HG03432 (cell line): ENCODE measurements at regions not wholly inside any gene's neighbourhood (a gene's known extent, or its start where the extent isn't known, plus 50 kb on each side); places are given as distances from the start of the nearest gene placed in this dataset.

ENCODE experiments used
- ATAC-seq: cut with Tn5 transposase; IDR thresholded peaks from one replicate; pipeline ENCODE4 v1.9.1; 2021; ENCODE audit warnings: mild to moderate bottlenecking, moderate library complexity; ENCODE audit not compliant: unreplicated experiment

DNA sequence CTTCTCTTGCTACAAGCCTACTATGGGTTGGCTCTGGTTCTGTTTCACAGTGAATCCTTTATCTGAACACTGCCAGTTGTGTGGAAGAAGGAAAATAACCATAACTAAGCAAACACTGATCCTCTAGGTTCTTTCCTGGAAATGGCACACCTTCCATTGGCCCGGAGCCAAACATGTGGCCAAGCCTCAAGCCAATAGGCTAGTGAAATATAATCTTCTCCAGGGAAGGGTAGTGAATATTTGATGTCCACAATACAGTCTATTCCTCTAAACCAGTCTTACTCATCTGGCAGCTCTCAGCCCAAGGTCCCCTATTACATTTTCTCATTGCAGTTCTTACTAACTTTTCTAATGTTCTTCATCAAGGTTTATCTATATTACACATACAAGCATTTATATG lies 921.3 kb downstream of the TUSC7 start:
- no peak for ATAC-seq

DNA sequence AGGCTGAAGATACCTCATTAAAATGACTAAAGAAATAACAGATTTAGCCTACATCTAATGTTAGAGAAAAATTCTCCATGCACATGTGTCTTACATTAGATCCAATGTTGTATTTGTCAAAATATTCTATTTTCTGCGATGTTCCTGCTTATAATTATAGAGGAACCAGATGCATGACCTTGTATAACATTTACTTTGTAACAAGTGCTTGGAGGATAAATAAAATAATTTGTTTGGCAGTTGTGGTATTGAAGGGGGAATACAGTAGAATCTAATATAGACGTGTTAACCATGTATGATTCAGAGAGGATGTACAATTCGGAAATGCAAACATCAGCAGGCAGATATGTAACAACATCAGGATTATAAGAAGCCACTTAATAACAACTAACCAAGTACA lies 922.2 kb downstream of the TUSC7 start:
- ATAC-seq: no peak

DNA sequence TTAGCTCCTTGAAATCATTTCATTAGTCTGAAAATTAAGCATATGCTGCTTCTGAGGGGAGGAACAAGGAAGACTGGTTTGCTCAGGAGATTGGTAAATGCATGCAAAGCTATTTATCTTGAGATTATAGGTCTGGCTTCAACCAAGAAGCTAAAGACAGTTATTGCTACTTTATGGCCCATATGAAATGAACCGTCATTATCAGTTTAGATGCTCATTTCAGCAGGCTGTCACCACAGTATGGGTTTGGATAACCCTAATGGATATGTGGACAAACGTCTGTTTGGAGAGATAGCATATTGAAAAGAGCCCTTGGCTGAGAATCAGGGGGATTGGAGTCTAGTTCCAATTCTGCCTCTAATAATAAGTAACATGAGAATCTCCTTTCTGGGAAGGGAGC lies 922.6 kb downstream of the TUSC7 start:
- no peak for ATAC-seq

DNA sequence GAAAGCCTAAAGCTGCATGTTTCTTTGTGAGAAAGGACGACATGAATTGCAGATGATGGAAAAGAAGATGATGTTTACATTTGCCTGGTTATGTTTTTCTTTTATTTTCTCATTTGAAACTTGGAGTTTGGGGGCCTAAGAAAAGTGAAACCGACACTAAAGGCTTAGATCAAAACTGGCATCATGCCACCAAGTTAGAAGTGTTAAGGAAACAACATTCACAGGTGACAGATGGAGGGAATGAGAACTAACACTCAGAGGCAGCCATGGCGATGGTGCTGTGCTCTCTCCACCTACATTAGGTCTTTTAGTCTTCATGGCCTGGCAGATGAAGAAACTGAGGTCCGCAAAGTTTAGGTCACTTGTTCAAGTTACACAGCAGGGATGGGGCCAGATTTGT lies 923.6 kb downstream of the TUSC7 start:
- no peak for ATAC-seq

DNA sequence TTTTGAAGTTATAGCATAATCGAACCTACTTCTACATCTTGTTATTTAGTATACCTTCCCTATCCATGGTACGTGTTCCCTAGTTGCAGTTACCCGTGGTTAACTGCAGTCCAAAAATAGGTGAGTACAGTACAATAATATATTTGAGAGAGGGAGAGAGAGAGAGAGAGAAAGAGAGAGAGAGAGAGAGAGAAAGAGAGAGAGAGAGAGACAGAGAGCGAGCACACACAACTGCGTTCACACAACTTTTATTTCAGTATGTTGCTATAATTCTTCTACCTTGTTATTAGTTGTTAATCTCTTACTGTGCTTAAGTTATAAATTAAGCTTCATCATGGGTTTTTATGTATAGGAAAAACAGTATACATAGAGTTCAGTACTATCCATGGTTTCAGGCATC lies 928.1 kb downstream of the TUSC7 start:
- ATAC-seq: no peak

DNA sequence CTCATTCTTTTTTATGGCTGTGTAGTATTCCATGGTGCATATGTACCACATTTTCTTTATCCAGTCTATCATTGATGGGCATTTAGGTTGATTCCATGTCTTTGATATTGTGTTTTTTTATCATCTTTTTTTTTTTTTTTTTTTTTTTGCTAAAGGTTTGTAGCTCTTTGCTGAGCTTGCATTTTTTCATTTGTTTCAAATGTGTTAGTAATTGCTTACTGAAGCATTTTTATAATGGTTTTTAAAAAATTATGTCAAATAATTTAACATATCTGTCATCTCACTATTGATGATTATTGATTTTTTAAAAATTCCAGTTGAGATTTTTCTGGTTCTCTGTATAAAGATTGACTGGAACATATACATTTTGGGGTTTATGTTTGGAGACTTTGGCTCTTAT lies 934.6 kb downstream of the TUSC7 start:
- no peak for ATAC-seq

DNA sequence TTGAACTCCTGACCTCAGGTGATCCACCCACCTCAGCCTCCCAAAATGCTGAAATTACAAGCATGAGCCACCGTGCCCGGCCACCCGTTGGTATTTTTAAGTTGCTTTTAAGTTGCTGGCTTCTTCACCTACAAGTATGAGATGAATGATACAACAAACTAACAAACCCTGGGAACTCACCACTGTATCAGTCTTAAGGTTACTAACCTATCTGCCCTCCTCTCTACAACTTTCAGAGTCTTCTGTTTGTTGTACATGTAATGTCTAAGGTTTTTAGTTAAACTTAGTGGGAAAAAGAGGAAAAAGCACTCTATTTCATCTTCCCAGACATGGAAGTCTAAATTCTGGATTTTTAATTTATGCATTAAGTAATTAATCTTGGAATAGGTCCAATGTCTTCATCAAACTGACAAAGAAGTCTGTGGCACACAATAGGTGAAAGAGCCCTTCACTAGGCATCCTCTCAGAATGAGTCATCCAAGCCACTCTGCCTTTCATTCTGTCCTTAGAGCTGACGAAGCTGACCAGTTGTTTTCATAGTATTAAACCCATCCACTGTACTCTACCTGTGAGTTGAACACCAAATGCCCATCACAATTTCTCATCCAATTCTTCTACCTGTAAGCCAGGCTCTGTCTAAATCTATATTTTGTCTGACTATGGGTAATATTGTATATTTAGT lies 936.1 kb downstream of the TUSC7 start:
- peak; percentile 86 for ATAC-seq

DNA sequence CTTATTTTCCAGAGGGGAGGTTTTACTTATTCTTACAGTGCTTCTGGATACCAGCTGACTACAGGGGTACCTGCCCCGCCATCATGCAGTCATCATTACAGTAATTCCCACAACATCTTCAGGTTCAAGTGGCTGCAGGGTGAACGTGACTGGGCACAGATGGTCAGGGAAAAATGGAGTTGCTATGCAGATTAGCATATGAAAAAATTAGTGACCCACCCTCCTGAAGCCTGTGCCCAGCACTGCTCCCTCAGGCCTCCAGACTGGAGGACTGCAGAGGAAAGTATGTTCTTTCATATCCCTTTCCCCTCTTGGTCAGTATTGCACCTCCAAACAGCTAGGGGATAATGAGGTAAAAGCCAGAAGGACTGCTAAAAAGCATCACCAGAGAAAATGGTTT lies 937.9 kb downstream of the TUSC7 start:
- ATAC-seq: no peak

DNA sequence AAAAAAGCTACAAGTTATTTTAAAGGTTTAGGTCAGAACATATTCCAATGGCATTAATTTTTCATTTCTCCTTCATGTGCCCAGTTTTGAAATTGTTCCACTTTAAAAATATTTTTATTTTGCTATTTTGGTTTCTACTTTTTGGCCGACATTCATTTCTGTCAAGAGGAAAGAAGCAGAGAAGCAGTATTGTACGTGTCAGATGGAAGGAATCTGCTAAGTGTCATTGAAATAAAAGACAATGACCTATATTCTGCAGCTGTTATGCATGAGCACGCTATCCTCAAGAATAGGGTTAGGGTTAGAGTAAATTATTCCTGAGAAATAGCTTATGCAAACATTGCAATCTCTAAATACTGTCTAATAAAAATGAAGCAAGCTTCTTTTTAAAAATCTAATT lies 941.7 kb downstream of the TUSC7 start:
- ATAC-seq: no peak

DNA sequence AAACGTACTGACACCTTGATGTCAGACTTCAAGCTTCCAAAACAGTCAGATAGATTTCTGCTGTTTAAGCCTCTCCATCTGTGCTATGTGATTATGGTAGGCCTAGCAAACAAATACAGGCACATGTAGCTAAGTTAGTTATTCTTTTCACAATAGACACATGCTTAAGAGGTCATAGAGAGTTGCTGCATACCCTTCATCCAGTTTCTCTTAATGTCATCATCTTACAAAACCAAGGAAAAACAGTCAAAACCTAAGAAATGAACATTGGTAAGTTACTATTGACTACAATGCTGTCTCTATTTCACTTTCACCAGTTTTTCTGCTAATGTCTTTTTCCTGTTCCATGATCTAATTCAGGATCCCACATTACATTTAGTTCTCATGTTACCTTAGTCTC lies 946.8 kb downstream of the TUSC7 start:
- ATAC-seq: no peak

DNA sequence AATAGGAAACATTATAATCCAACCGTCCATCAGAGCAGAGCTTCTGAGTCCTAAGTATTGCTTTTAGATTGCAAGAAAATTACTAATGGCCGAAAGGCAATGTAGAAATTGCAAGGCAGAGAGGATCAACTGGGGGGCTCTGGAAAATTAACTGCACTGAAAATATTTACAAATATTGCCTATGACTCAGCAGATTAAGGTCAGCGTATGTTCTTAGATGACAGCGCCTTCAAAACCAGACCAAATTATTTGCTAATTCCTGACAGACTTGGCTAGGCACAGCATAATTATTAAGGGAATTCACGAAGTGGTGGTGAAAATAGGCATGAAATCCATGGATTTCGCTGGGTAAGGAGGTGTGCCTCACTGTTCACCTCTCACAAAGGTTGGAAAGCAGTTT lies 947.7 kb downstream of the TUSC7 start:
- no peak for ATAC-seq

DNA sequence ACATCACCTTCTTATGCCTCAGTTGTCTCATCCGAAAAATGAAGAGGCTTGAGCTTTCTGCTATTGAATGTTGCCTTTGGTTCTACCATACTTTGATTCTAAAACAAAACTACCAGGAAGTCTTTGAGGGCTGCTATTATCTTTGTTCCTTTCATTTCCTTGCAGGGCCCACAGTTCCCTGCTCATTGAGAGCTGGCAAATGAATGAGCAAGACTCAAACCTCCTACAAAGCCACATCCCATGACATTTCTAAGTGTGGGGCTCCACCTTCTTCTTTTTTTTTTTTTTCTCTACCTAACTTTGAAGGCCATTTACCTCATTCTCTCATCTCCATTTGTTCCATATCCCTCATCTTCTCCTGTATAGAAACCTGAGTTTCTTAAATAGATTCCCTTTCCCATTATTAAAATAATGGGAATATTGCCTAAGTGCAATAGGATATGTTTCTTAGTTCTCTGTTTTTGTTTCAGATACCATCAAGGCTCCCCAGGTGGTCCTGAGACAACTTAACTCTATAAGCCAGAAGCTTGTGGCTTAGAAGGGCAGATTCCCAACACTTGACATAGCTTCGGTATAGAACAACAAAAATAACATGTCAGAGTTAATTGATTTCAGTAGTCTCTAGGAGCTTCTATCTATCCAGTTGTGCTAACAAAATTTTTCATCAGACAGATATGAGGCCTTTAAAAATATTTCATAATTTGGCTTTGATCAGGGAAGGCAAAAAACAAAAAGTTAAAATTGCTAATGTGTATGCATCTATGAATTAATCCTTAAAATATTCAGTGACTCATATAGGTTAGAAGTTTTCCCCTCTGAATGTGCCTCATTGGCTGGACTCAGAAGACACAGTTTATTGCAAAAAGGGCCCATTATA lies 951.6 kb downstream of the TUSC7 start:
- ATAC-seq: no peak

DNA sequence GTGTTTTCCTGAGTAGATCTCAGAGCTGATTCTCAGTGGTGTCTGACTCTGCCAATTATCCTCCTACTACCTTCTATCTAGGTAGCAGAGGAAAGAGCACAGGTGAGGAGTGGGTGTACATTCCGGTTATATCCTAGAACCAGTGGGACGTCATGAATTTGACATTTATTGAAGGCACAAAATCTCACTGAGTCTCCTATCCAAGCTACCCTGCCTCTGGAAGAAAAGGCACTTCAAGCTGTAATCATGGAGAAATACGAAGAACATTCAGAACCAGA lies 952.2 kb downstream of the TUSC7 start:
- ATAC-seq: no peak

DNA sequence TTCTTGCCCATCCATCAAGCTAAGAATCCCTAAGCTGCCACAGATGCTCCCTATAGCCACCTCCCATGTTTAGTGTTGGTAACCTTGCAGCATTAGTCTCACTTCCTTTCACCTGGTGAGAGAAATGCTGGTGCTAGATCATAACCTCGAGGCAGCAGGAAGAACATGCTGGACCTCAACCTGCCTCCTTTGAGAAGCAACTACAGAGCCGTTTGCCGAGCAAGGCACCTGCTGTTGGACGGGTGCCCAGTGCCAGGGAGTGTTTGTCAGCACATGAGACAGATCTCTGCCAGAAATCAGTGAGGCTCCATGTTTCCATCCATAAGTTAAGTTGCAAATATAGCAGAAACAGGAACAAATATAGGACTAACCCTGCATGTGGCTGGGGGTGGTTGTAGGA lies 955.7 kb downstream of the TUSC7 start:
- no peak for ATAC-seq

DNA sequence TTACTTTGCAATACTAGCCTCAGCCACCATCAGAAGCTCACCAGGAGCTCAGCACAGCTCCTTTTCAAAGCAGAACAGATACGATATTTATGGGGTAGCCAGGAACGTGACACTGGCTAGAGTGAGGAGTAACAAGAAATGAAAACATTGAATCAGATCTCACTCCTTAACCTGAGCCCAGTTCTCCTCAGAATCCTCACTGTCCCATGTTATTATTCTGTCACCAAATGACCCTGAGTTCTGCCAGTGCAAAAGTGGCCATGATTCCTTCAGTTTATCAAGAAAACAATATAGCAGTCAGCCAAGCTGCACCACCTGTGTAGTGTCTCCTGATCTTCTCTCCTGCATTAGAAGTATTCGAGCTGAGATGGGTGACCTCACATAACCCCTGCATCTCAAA lies 956.7 kb downstream of the TUSC7 start:
- no peak for ATAC-seq

DNA sequence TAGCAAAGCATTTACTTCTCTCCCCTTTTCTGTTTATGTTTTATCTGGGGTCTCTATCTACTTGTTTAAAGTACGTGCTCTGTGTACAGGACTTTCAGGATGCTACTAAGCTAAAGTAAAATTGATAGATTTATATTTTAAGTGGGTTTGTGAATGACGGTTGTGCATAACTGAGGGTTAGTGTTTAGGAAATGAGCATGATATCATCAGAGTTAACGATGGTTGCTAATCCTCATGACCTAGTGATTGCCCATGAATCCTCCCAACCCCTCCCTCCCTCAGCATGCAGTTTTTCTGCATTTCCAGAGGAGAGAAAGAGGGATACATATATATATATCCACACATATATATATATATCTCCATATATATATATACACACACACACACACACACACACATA lies 957.2 kb downstream of the TUSC7 start:
- ATAC-seq: no peak

DNA sequence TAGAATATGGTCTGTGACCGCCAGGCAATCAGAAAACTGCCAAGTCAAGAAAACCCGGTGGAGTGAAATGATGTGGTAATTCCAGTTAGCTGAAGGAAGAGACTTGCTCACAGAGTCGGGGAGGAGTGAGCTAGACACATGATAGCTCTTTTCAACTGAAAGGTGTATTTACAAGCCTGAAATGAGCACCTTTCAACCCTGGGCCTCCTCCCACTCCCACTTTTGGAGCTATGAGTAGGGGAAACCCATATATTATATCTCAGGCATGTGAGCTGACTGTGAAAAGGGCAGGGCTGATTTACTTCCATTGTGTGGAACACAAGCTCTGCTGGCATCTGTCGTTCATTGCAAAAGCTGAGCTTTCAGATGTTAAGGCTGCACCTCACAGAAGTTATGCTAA lies 960.2 kb downstream of the TUSC7 start:
- no peak for ATAC-seq

DNA sequence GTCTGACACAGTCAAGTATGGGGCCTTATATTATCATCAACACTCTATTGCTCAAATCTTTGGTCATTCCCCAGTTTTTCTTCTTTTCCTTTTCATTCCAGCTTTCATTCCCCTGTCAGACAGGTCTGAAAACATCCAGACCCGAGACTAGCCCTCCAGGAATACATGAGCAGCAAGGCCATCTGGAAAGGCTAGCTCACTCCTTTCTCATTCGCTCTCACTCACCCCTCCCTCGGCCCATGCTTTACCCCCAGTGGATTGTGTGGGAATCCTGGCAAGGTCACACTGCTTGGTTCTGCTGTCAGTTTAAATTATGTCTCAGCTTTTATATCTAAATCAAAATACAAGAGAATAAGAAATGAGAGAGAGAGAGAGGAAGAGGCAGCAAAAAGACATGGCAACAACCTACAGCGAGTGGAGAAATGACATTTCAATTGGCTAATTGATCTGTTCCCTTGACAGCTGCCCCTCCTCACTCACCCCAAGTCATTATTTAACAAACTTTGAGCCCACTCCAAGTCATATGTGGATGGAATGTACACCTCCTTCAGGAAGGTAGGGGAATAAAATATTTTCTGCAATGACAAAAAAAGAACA lies 962.2 kb downstream of the TUSC7 start:
- no peak for ATAC-seq

DNA sequence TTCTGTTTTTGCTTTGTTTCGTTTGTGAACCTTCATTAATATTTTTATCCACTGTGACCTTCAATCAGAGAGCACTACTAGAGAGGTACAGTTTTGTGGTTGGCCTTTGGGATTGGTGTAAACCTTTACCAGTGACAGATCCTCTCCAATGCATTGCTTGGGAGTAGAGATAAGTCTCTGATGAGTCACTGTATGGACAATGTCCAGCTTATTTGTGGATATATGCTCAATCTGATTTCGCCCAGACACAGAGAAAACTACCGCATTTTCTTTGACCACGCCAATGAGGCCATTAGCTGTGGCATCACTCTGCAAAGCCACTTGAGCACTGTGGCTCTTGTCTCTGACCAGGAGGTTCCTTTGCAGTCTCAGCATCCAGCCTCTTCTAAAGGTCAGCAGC lies 964.7 kb downstream of the TUSC7 start:
- no peak for ATAC-seq

DNA sequence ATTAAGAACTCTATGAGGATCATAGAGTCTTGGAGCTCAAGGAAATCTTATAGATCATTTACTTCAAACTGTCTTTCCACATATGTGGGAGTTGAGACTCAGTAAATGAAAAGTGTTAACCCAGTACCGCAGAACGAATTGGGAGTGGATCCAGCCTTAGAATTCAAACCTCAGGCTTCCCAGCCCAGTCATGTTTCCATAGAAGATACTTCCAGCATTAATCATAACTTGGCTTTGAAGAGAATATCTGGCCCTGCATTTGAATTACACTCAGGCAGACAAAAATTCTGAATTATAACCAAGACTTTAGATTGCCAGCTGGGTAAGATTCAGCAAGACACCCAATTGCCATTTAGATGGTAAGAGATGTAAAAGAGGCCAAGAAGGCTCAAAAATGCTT lies 972.0 kb downstream of the TUSC7 start:
- no peak for ATAC-seq

DNA sequence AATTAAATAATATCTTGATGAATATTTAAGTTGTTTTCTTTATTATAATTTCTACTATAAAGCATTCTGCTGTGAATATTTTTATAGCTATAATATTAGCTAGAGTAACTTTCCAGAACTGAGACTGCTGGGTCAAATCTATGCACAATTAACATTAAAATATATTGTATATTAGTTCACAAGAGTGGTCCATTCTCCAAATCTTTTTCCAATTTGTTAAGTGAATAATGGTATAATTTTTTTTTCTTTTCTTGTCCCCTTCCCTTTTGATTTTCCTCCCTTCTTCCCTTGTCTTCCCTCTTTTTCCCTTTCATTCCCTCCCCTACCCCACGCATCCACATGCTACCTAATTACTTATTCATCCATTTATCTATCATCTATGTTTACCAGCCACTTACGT lies 977.5 kb downstream of the TUSC7 start:
- no peak for ATAC-seq

DNA sequence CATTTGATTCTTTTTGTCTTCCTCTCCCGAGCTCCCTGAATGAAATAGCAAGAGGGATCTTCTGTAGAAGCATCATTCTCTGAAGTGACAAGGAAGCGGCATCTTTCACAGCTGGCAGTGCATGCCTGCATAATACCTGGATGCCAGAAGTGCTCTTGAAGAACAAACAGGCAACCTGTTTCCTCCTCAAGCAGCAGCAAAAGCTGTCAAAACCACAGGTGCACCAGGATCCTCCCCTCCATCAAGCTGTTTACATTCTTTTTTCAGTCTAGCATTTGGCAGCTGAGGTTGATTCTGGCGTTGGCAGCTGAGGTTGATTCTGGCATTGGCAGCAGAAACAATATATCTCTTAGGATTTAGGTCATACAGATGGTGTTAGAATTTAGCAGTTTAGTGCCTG lies 979.0 kb downstream of the TUSC7 start:
- no peak for ATAC-seq
